OCI-LY7 (cell line): ENCODE measurements at regions not wholly inside any gene's neighbourhood (a gene's known extent, or its start where the extent isn't known, plus 50 kb on each side); places are given as distances from the start of the nearest gene placed in this dataset.
"Not testable (repeated sequence)": the region's sequence is repeated elsewhere in the genome, so short reads cannot be mapped to it uniquely, and the experiment has no call there.

Source experiments
- BruUV-seq: library from RNA; stranded (reverse); fragments of 400-500 nt; replicated peaks from 2 replicates; lab custom pipeline; 2021; lab: Mats Ljungman, UMichigan
- CTCF ChIA-PET: fragments of 300-600 bp; sonication (Branson Sonifier 250); formaldehyde crosslinking; loops from one replicate; lab custom pipeline; 2022; ENCODE audit warnings: antibody characterized with exemption; ENCODE audit not compliant: unreplicated experiment; lab: Charles Lee
- POLR2A ChIA-PET: fragments of 300-600 bp; sonication (Branson Sonifier 250); formaldehyde crosslinking; loops from one replicate; lab custom pipeline; 2022; ENCODE audit warnings: antibody characterized with exemption; lab: Charles Lee
- DNase-seq: peaks from one replicate; pipeline ENCODE4 v3.0.0-alpha.2; 2015; ENCODE audit warnings: low spot score
- H2AFZ ChIP-seq: fragments of 200-600 bp; sonication (generic), shearing (Covaris generic); 2 replicates; pipeline ENCODE4 v1.6.1; 2014; ENCODE audit warnings: mild to moderate bottlenecking, antibody characterized with exemption, low read length, moderate library complexity
- H3K27ac ChIP-seq: fragments of 200-600 bp; sonication (generic); 2 replicates; pipeline ENCODE4 v1.5.1; 2014; ENCODE audit warnings: mixed run types, low read depth, mild to moderate bottlenecking, moderate library complexity, low read length, inconsistent platforms; ENCODE audit not compliant: poor library complexity, severe bottlenecking
- H3K36me3 ChIP-seq: fragments of 200-600 bp; sonication (generic); 2 replicates; pipeline ENCODE4 v1.6.1; 2014; ENCODE audit warnings: mild to moderate bottlenecking, antibody characterized with exemption, low read length, moderate library complexity, mixed read lengths; ENCODE audit not compliant: insufficient read depth
- H3K4me1 ChIP-seq: fragments of 200-600 bp; sonication (generic); 2 replicates; pipeline ENCODE4 v1.5.1; 2014; ENCODE audit warnings: mild to moderate bottlenecking, low read length; ENCODE audit not compliant: insufficient read depth, poor library complexity, severe bottlenecking
- H3K4me2 ChIP-seq: fragments of 200-600 bp; sonication (generic); 2 replicates; pipeline ENCODE4 v1.6.1; 2014; ENCODE audit warnings: mild to moderate bottlenecking, low read length
- H3K4me3 ChIP-seq: fragments of 200-600 bp; sonication (generic); 2 replicates; pipeline ENCODE4 v1.5.1; 2014; ENCODE audit warnings: mild to moderate bottlenecking, low read depth, low read length; ENCODE audit not compliant: poor library complexity, severe bottlenecking
- H3K79me2 ChIP-seq: fragments of 200-600 bp; sonication (generic); 2 replicates; pipeline ENCODE4 v1.6.1; 2016; ENCODE audit warnings: low read depth, mild to moderate bottlenecking, low read length, moderate library complexity, mixed read lengths; ENCODE audit not compliant: insufficient read depth
- H3K9me2 ChIP-seq: fragments of 200-600 bp; sonication (generic); 2 replicates; pipeline ENCODE4 v1.6.1; 2016; ENCODE audit warnings: mild to moderate bottlenecking, low read length, mixed read lengths; ENCODE audit not compliant: insufficient read depth
- H3K9me3 ChIP-seq: fragments of 200-600 bp; sonication (generic); 2 replicates; pipeline ENCODE4 v1.6.1; 2014; ENCODE audit warnings: mild to moderate bottlenecking, mixed run types, low read length, mixed read lengths
- H4K20me1 ChIP-seq: fragments of 200-600 bp; sonication (generic); 2 replicates; pipeline ENCODE4 v1.6.1; 2014; ENCODE audit warnings: mild to moderate bottlenecking, antibody characterized with exemption, low read length, moderate library complexity, mixed read lengths; ENCODE audit not compliant: insufficient read depth
- EZH2phosphoT487 ChIP-seq: fragments of 200-600 bp; sonication (generic); IDR thresholded peaks from 2 replicates; pipeline ENCODE4 v1.6.1; 2018; ENCODE audit warnings: low read depth, borderline replicate concordance, mild to moderate bottlenecking, mixed run types, antibody characterized with exemption, low read length, moderate library complexity, mixed read lengths
- intact Hi-C: fragments of 100-400 bp; cut with micrococcal nuclease; formaldehyde crosslinking; loops from one replicate; pipeline ENCODE4 v1.10.0; 2022; ENCODE audit not compliant: unreplicated experiment
- TF ChIP-seq, protein P1 (sequence below): fragments of 200-600 bp; sonication (generic); conservative IDR thresholded peaks from 2 replicates; pipeline ENCODE4 v1.5.1; 2014; ENCODE audit warnings: mild to moderate bottlenecking, antibody characterized with exemption, low read length, moderate library complexity, mixed read lengths

DNA sequence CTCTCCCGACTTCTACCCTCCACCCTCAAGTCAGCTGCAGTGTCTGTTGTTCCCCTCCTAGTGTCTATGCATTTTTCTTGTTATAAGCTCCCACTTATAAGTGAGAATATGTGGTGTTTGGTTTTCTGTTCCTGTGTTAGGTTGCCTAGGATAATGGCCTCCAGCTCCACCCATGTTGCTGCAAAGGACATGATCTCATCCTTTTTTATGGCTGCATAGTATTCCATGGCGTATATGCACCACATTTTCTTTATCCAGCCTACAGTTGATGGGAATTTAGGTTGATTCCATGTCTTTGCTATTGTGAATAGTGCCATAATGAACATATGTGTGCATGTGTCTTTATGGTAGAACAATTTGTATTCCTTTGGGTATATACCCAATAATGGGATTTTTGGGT lies 80.7 kb downstream of the SPTSSA start:
- CTCF ChIA-PET, H3K4me1 ChIP-seq, H3K9me2 ChIP-seq, H3K4me2 ChIP-seq, BruUV-seq, H3K4me3 ChIP-seq, H3K9me3 ChIP-seq, H2AFZ ChIP-seq, H4K20me1 ChIP-seq, H3K27ac ChIP-seq, H3K79me2 ChIP-seq, DNase-seq, H3K36me3 ChIP-seq, intact Hi-C loops: not testable (repeated sequence)
- POLR2A ChIA-PET, result interaction anchor here (1.1 kb wide), 1 partner anchor 14 kb away, joined by 3 read pairs; no protein-coding TSS in a partner anchor

DNA sequence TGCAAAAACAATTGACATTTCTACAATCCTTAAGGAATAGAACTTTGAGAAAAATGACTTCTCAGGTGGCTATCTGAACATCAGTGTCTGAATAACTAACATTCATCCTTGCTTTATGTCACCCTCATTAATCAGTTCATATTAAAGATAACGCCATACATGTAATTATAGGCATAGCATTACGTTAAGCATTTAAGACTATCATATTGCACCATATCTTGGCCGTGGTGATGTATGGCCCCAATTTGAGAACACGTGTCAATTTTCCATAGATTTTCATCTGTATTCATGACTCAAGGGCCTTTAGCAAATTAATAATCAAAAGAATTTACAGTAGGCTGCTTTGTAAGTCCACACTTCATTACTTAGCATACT lies 81.6 kb downstream of the SPTSSA start:
- no peak overlapping the region for H3K27ac ChIP-seq
- no peak overlapping the region for H2AFZ ChIP-seq
- H3K9me3 ChIP-seq, result no peaks in the 10 kb centered on the region
- no peaks in the 10 kb centered on the region for H3K79me2 ChIP-seq
- intact Hi-C loops, result no loop called here
- no peak overlapping the region for H3K4me2 ChIP-seq
- CTCF ChIA-PET, result no interaction called here
- H4K20me1 ChIP-seq, result no peaks in the 10 kb centered on the region
- POLR2A ChIA-PET, result interaction anchor here (1.1 kb wide), 1 partner anchor 14 kb away, joined by 3 read pairs; no protein-coding TSS in a partner anchor
- H3K36me3 ChIP-seq, result no peaks in the 10 kb centered on the region
- H3K4me3 ChIP-seq, result no peak overlapping the region
- BruUV-seq, result no TSS peak
- H3K9me2 ChIP-seq, result no peaks in the 10 kb centered on the region
- DNase-seq, result no peak
- TF ChIP-seq, protein P1, sequence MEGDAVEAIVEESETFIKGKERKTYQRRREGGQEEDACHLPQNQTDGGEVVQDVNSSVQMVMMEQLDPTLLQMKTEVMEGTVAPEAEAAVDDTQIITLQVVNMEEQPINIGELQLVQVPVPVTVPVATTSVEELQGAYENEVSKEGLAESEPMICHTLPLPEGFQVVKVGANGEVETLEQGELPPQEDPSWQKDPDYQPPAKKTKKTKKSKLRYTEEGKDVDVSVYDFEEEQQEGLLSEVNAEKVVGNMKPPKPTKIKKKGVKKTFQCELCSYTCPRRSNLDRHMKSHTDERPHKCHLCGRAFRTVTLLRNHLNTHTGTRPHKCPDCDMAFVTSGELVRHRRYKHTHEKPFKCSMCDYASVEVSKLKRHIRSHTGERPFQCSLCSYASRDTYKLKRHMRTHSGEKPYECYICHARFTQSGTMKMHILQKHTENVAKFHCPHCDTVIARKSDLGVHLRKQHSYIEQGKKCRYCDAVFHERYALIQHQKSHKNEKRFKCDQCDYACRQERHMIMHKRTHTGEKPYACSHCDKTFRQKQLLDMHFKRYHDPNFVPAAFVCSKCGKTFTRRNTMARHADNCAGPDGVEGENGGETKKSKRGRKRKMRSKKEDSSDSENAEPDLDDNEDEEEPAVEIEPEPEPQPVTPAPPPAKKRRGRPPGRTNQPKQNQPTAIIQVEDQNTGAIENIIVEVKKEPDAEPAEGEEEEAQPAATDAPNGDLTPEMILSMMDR, result no peak
- TF ChIP-seq EZH2phosphoT487, result no peak
- H3K4me1 ChIP-seq, result no peaks in the 10 kb centered on the region

DNA sequence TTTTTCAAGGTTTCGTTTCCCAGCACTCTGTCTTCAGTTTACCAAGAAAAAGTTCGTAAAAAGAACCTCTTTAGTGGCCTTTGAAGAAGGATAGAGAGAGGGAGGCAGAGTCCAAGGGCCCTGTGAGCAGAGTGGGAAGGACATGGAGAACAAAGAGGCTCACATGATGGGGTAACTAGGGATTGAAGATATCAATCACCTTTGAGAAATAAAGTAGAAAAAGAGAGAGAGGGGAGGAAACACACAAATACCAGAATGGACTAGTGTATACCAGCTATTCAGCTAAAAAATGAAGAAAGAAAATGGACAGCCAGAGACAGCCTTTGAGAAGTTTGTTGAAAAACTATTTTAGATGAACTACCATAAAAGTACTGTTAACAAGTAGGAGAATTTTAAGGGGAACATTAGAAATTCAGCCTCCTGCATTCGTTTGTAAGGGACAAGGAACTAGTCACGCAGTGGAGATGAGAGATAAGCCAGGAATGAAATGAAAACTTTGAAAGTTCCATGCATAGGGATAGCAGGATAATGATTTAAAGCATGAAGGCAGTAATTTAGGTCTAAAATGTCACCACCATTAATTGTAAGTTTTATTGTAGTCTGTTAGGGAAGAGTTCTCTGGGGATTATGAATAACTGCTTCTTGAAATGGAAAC lies 82.1 kb downstream of the SPTSSA start:
- CTCF ChIA-PET, result no interaction called here
- Histone ChIP-seq H3K9me2 (no peaks in the 10 kb centered on the region), H3K27ac (no peak overlapping the region), H4K20me1 (no peaks in the 10 kb centered on the region), H3K79me2 (no peaks in the 10 kb centered on the region), H3K4me2 (no peak overlapping the region), H3K4me3 (no peak overlapping the region), H2AFZ (no peak overlapping the region), H3K36me3 (no peaks in the 10 kb centered on the region), H3K4me1 (no peaks in the 10 kb centered on the region), H3K9me3 (no peaks in the 10 kb centered on the region)
- no TSS peak for BruUV-seq
- TF ChIP-seq, protein P1, result no peak
- TF ChIP-seq EZH2phosphoT487, result no peak
- intact Hi-C loops, result no loop called here
- no peak for DNase-seq
- POLR2A ChIA-PET, result no interaction called here
